OCI-LY1 (cell line): ENCODE measurements at regions not wholly inside any gene's neighbourhood (a gene's known extent, or its start where the extent isn't known, plus 50 kb on each side); places are given as distances from the start of the nearest gene placed in this dataset.

ENCODE experiments used
- EZH2 ChIP-seq: fragments of 200-600 bp; sonication (generic), shearing (Covaris generic); IDR thresholded peaks from 2 replicates; pipeline ENCODE4 v1.8.0; 2017; ENCODE audit warnings: borderline replicate concordance, mixed run types, mild to moderate bottlenecking, antibody characterized with exemption, low read length, moderate library complexity, mixed read lengths
- TF ChIP-seq, protein P1 (sequence below): fragments of 200-600 bp; sonication (generic), shearing (Covaris generic); IDR thresholded peaks from 2 replicates; pipeline ENCODE4 v1.5.1; 2017; ENCODE audit warnings: mild to moderate bottlenecking, antibody characterized with exemption, low read length, moderate library complexity, mixed read lengths

DNA sequence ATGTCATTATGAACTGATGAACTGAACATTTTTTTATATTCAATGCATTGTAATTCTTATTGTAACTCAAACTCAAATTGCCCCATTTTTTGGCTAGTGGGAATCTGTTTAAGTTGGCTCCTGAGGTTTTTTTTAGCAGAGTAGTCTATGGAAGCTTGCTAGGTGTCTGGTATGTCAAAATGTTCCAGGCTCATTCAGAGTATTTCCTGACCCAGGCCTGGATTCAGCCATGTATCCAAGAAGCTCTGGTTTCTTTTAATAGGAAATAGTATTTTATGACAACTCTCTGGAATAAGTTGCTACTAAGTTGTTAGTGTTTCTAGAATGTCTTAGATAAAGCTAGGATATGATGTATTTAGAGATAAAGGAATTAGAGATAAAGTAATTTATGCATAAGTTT is 288.0 kb downstream of the ARL4A start:
- TF ChIP-seq, protein P1, sequence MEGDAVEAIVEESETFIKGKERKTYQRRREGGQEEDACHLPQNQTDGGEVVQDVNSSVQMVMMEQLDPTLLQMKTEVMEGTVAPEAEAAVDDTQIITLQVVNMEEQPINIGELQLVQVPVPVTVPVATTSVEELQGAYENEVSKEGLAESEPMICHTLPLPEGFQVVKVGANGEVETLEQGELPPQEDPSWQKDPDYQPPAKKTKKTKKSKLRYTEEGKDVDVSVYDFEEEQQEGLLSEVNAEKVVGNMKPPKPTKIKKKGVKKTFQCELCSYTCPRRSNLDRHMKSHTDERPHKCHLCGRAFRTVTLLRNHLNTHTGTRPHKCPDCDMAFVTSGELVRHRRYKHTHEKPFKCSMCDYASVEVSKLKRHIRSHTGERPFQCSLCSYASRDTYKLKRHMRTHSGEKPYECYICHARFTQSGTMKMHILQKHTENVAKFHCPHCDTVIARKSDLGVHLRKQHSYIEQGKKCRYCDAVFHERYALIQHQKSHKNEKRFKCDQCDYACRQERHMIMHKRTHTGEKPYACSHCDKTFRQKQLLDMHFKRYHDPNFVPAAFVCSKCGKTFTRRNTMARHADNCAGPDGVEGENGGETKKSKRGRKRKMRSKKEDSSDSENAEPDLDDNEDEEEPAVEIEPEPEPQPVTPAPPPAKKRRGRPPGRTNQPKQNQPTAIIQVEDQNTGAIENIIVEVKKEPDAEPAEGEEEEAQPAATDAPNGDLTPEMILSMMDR: no peak
- TF ChIP-seq EZH2: no peak
